Effector memory CD8-positive, alpha-beta T cell (primary cell): ENCODE measurements at regions not wholly inside any gene's neighbourhood (a gene's known extent, or its start where the extent isn't known, plus 50 kb on each side); places are given as distances from the start of the nearest gene placed in this dataset.
"Not testable (repeated sequence)": the region's sequence is repeated elsewhere in the genome, so short reads cannot be mapped to it uniquely, and the experiment has no call there.

ENCODE experiments used
- ATAC-seq: fragments of 150-1000 bp; cut with Tn5 transposase; replicated peaks from 2 replicates; pipeline ENCODE4 v1.10.0; 2021; ENCODE audit warnings: mild to moderate bottlenecking, moderate library complexity
- DNase-seq, 3 experiments: peaks; one replicate each; pipeline ENCODE4 v3.0.0; 2021
- H3K27ac Mint-ChIP-seq, 2 donors: one replicate each; pipeline ENCODE4 v1.8.0; 2022; ENCODE audit warnings: mild to moderate bottlenecking in 2 of 2, mixed read lengths in 2 of 2, moderate library complexity in 2 of 2
- H3K27me3 Mint-ChIP-seq, 2 donors: one replicate each; pipeline ENCODE4 v1.8.0; 2022; ENCODE audit warnings: mixed read lengths in 2 of 2
- H3K36me3 Mint-ChIP-seq: one replicate; pipeline ENCODE4 v1.8.0; 2022; ENCODE audit warnings: mild to moderate bottlenecking, moderate library complexity, mixed read lengths; ENCODE audit not compliant: insufficient read depth
- H3K4me1 Mint-ChIP-seq, 2 donors: one replicate each; pipeline ENCODE4 v1.8.0; 2022; ENCODE audit warnings: low read depth in 2 of 2, mixed read lengths in 2 of 2
- H3K4me3 Mint-ChIP-seq, 2 donors: one replicate each; pipeline ENCODE4 v1.8.0; 2022; ENCODE audit warnings: mild to moderate bottlenecking in 2 of 2, mixed read lengths in 2 of 2, moderate library complexity in 2 of 2
- H3K9me3 Mint-ChIP-seq, 2 donors: one replicate each; pipeline ENCODE4 v1.8.0; 2022; ENCODE audit warnings: mixed read lengths in 2 of 2

GRCh38 chr16:32740766-32741499 is 65.0 kb upstream of the TP53TG3 start:
- DNase-seq, H3K4me1 Mint-ChIP-seq, H3K27ac Mint-ChIP-seq, H3K9me3 Mint-ChIP-seq, H3K36me3 Mint-ChIP-seq, H3K27me3 Mint-ChIP-seq, H3K4me3 Mint-ChIP-seq: not testable (repeated sequence)
- ATAC-seq = peak; percentile 42
